IMR-90 (cell line): ENCODE measurements at regions not wholly inside any gene's neighbourhood (a gene's known extent, or its start where the extent isn't known, plus 50 kb on each side); places are given as distances from the start of the nearest gene placed in this dataset.

Experiments used
- ATAC-seq: fragments of 200-7000 bp; cut with Tn5 transposase; 2 replicates; pipeline ENCODE4 v1.9.1; 2020; ENCODE audit warnings: low read depth, mild to moderate bottlenecking, moderate library complexity
- BruUV-seq: library from RNA; stranded (reverse); fragments of 400-500 nt; replicated peaks from 2 replicates; lab custom pipeline; 2021; lab: Mats Ljungman, UMichigan
- CTCF ChIA-PET: fragments of 300-600 bp; formaldehyde crosslinking; extraction: SDS; loops from one replicate; lab custom pipeline; 2021; ENCODE audit warnings: antibody characterized with exemption; lab: Yijun Ruan, JAX
- POLR2A ChIA-PET: fragments of 300-600 bp; sonication (Branson Sonifier 250); formaldehyde crosslinking; loops from one replicate; lab custom pipeline; 2022; ENCODE audit warnings: antibody characterized with exemption; ENCODE audit not compliant: unreplicated experiment; lab: Charles Lee
- DNase-seq: peaks from one replicate; pipeline ENCODE4 v3.0.0; 2013
- H2AFZ ChIP-seq: replicated peaks from 2 replicates; pipeline ENCODE3; 2013; ENCODE audit warnings: low read length, mild to moderate bottlenecking; ENCODE audit not compliant: poor library complexity
- H2AK5ac ChIP-seq: 2 replicates; pipeline ENCODE4 v1.6.1; 2013; ENCODE audit warnings: low read depth, low read length, inconsistent platforms
- H2AK9ac ChIP-seq: replicated peaks from 2 replicates; pipeline ENCODE3; 2013; ENCODE audit warnings: mild to moderate bottlenecking, low read depth, low read length, moderate library complexity; ENCODE audit not compliant: poor library complexity
- H2BK120ac ChIP-seq: 2 replicates; pipeline ENCODE4 v1.6.1; 2013; ENCODE audit warnings: low read depth, low read length, inconsistent platforms
- H2BK15ac ChIP-seq: 3 replicates; pipeline ENCODE4 v1.6.1; 2013; ENCODE audit warnings: low read depth, low read length, inconsistent platforms
- H2BK20ac ChIP-seq: 2 replicates; pipeline ENCODE4 v1.6.1; 2013; ENCODE audit warnings: low read depth, mild to moderate bottlenecking, inconsistent platforms, low read length, moderate library complexity
- H2BK5ac ChIP-seq: 2 replicates; pipeline ENCODE4 v1.6.1; 2013; ENCODE audit warnings: mild to moderate bottlenecking, low read depth, low read length, inconsistent platforms; ENCODE audit not compliant: poor library complexity, severe bottlenecking
- H3K14ac ChIP-seq: replicated peaks from 2 replicates; pipeline ENCODE4 v1.6.1; 2013; ENCODE audit warnings: low read depth, low read length, inconsistent platforms
- H3K18ac ChIP-seq: 2 replicates; pipeline ENCODE4 v1.6.1; 2013; ENCODE audit warnings: low read depth, low read length, control low read depth
- H3K23ac ChIP-seq: 2 replicates; pipeline ENCODE4 v1.6.1; 2013; ENCODE audit warnings: low read depth, low read length, inconsistent platforms
- H3K27ac ChIP-seq: 2 replicates; pipeline ENCODE4 v1.5.1; 2013; ENCODE audit warnings: mild to moderate bottlenecking, control low read depth, low read length; ENCODE audit not compliant: insufficient read depth
- H3K27me3 ChIP-seq: 2 replicates; pipeline ENCODE4 v1.6.1; 2013; ENCODE audit warnings: low read length; ENCODE audit not compliant: control insufficient read depth, insufficient read depth
- H3K36me3 ChIP-seq: 2 replicates; pipeline ENCODE4 v1.6.1; 2013; ENCODE audit warnings: low read length, mixed read lengths; ENCODE audit not compliant: control insufficient read depth, insufficient read depth
- H3K4ac ChIP-seq: 2 replicates; pipeline ENCODE4 v1.6.1; 2013; ENCODE audit warnings: low read depth, low read length, inconsistent platforms
- H3K4me1 ChIP-seq: 2 replicates; pipeline ENCODE4 v1.6.1; 2013; ENCODE audit warnings: low read length, mixed read lengths; ENCODE audit not compliant: control insufficient read depth, insufficient read depth
- H3K4me2 ChIP-seq: 2 replicates; pipeline ENCODE4 v1.6.1; 2013; ENCODE audit warnings: low read depth, mild to moderate bottlenecking, control low read depth, low read length, moderate library complexity
- H3K4me3 ChIP-seq: 2 replicates; pipeline ENCODE4 v1.5.1; 2013; ENCODE audit warnings: low read depth, mild to moderate bottlenecking, control low read depth, low read length, moderate library complexity; ENCODE audit not compliant: insufficient read depth
- H3K56ac ChIP-seq: 2 replicates; pipeline ENCODE4 v1.6.1; 2013; ENCODE audit warnings: low read length, inconsistent platforms; ENCODE audit not compliant: insufficient read depth; ENCODE audit errors: extremely low read depth
- H3K79me1 ChIP-seq, 2 experiments: 2 replicates each; pipeline ENCODE4 v1.6.1; 2013; ENCODE audit warnings: low read length in 2 of 2, inconsistent platforms in 1 of 2, low read depth in 1 of 2
- H3K9ac ChIP-seq: 2 replicates; pipeline ENCODE4 v1.6.1; 2013; ENCODE audit warnings: low read depth, low read length, control low read depth
- H3K9me1 ChIP-seq: 2 replicates; pipeline ENCODE4 v1.6.1; 2013; ENCODE audit warnings: low read length, inconsistent platforms; ENCODE audit not compliant: insufficient read depth
- H3K9me3 ChIP-seq: 2 replicates; pipeline ENCODE4 v1.6.1; 2013; ENCODE audit warnings: low read length; ENCODE audit not compliant: control insufficient read depth, insufficient read depth
- H4K20me1 ChIP-seq: 2 replicates; pipeline ENCODE4 v1.6.1; 2013; ENCODE audit warnings: low read length, inconsistent platforms; ENCODE audit not compliant: insufficient read depth
- H4K5ac ChIP-seq: 2 replicates; pipeline ENCODE4 v1.6.1; 2013; ENCODE audit warnings: mild to moderate bottlenecking, low read depth, low read length, control low read depth
- H4K8ac ChIP-seq, 2 experiments: 2 replicates each; pipeline ENCODE4 v1.6.1; 2013; ENCODE audit warnings: low read depth in 2 of 2, low read length in 2 of 2, control low read depth in 1 of 2, inconsistent platforms in 1 of 2
- H4K91ac ChIP-seq: 2 replicates; pipeline ENCODE4 v1.6.1; 2013; ENCODE audit warnings: low read depth, low read length, inconsistent platforms; ENCODE audit not compliant: insufficient read depth
- FOS ChIP-seq: fragments of 150-350 bp; IDR thresholded peaks from 2 replicates; pipeline ENCODE4 v1.6.1; 2016; ENCODE audit warnings: low read depth, low read length
- SMC3 ChIP-seq: fragments of 150-350 bp; IDR thresholded peaks from 2 replicates; pipeline ENCODE4 v1.6.1; 2016; ENCODE audit warnings: low read depth, mild to moderate bottlenecking, antibody characterized with exemption, low read length, moderate library complexity
- WGBS, 2 experiments: methylation state at CpG; one replicate each; pipeline versions ENCODE4 v1.1.5 to v1.1.7; 2013; ENCODE audit warnings: missing lambda C conversion rate in 2 of 2; ENCODE audit not compliant: insufficient read length in 1 of 2; ENCODE audit errors: extremely low coverage in 2 of 2; 5-methylcytosine and 5-hydroxymethylcytosine counted together
- dilution Hi-C: fragments of 300-500 bp; cut with HindIII; formaldehyde crosslinking; loops from one replicate; pipeline ENCODE4 v1.14.3; 2018; ENCODE audit warnings: low sequenced_read_pairs; ENCODE audit not compliant: unreplicated experiment
- in situ Hi-C: fragments of 300-500 bp; cut with MboI; formaldehyde crosslinking; loops from 3 replicates; pipeline ENCODE4 v1.14.3; 2019; ENCODE audit warnings: low sequenced_read_pairs, inconsistent platforms, mixed read lengths
- intact Hi-C: fragments of 100-400 bp; cut with micrococcal nuclease; formaldehyde crosslinking; loops from 2 replicates; pipeline ENCODE4 v1.10.0; 2022

DNA sequence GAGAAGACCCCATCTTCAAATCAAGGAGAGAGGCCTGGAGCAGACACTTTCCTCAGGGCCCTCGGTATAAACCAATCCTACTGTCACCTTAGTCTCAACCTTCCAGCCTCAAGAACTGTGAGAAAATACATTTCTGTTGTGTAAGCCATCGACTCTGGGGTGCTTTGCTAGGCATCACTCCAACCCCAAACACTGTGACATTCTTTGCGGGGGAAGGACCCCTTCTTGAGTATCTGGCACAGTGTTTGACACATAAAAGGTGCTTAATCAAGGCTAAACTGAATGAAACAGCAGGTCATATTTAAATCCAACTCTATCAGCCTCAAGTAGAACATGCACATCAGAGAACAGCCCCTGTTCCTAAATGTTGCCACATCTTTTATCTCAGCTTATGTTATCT is 558.1 kb downstream of the INSC start:
- H3K4ac ChIP-seq: no peak overlapping the region
- in situ Hi-C loops (no loop called here), dilution Hi-C loops (no loop called here), intact Hi-C loops (no loop called here)
- H3K9ac ChIP-seq: no peak overlapping the region
- H4K5ac ChIP-seq: no peak overlapping the region
- H3K23ac ChIP-seq: no peak overlapping the region
- ChIA-PET POLR2A (no interaction called here), CTCF (no interaction called here)
- no peak overlapping the region for H2AK9ac ChIP-seq
- no peak overlapping the region for H2AFZ ChIP-seq
- WGBS, 2 experiments: no CpG with 5 or more reads among the region's 3 CpGs
- H3K9me3 ChIP-seq: no peaks in the 10 kb centered on the region; the same call in 1 of the 2 replicates
- no peak overlapping the region for H3K4me2 ChIP-seq
- H2BK120ac ChIP-seq: no peak overlapping the region
- H4K8ac ChIP-seq: peak overlapping the region in 1 of 2 experiments; percentile 52; a peak in 1 of 4 replicates
- H4K91ac ChIP-seq: no peak overlapping the region
- no peak overlapping the region for H3K56ac ChIP-seq
- H3K4me1 ChIP-seq: no peaks in the 10 kb centered on the region
- H3K18ac ChIP-seq: no peak overlapping the region
- H2BK15ac ChIP-seq: no peak overlapping the region
- peaks cover 6% of the 10 kb centered on the region for H3K9me1 ChIP-seq
- BruUV-seq: no TSS peak
- H3K4me3 ChIP-seq: no peak overlapping the region
- peak overlapping the region; percentile 48 for H2BK20ac ChIP-seq
- DNase-seq: no peak
- no peaks in the 10 kb centered on the region for H3K79me1 ChIP-seq
- ATAC-seq: no peak
- H3K27ac ChIP-seq: no peak overlapping the region
- TF ChIP-seq SMC3 (no peak), FOS (no peak)
- no peaks in the 10 kb centered on the region for H3K36me3 ChIP-seq
- no peak overlapping the region for H2BK5ac ChIP-seq
- H3K27me3 ChIP-seq: no peaks in the 10 kb centered on the region
- no peak overlapping the region for H3K14ac ChIP-seq
- no peak overlapping the region for H2AK5ac ChIP-seq
- no peaks in the 10 kb centered on the region for H4K20me1 ChIP-seq
